ENCODE measurements at regions not wholly inside any gene's neighbourhood (a gene's known extent, or its start where the extent isn't known, plus 50 kb on each side); places are given as distances from the start of the nearest gene placed in this dataset.
"Not testable (repeated sequence)": the region's sequence is repeated elsewhere in the genome, so short reads cannot be mapped to it uniquely, and the experiment has no call there.

GRCh38 chr4:84145176-84145575 lies 353.9 kb downstream of the NKX6-1 start:
- no peak for TF ChIP-seq Cebpa-rat (IDR thresholded peaks at IDR 0.05)
- H3K9me3 ChIP-seq (replicated peaks in 1 of 11) = no peaks in the 10 kb centered on the region
- H3K27me3 ChIP-seq = no peaks in the 10 kb centered on the region
- H4K20me1 ChIP-seq = no peaks in the 10 kb centered on the region
- H3K4me2 ChIP-seq = no peak overlapping the region
- no peaks in the 10 kb centered on the region for H3K36me3 ChIP-seq
- H3K27ac ChIP-seq = no peak overlapping the region
- H3K9ac ChIP-seq = no peak overlapping the region
- H3K4me3 ChIP-seq = no peak overlapping the region
- H3K4me1 ChIP-seq = no peaks in the 10 kb centered on the region

- H3K9ac ChIP-seq, H3K4me3 ChIP-seq: not testable (repeated sequence)
Measured at GRCh38 chr4:84126911-84127310, 372.2 kb downstream of the NKX6-1 start.

DNA sequence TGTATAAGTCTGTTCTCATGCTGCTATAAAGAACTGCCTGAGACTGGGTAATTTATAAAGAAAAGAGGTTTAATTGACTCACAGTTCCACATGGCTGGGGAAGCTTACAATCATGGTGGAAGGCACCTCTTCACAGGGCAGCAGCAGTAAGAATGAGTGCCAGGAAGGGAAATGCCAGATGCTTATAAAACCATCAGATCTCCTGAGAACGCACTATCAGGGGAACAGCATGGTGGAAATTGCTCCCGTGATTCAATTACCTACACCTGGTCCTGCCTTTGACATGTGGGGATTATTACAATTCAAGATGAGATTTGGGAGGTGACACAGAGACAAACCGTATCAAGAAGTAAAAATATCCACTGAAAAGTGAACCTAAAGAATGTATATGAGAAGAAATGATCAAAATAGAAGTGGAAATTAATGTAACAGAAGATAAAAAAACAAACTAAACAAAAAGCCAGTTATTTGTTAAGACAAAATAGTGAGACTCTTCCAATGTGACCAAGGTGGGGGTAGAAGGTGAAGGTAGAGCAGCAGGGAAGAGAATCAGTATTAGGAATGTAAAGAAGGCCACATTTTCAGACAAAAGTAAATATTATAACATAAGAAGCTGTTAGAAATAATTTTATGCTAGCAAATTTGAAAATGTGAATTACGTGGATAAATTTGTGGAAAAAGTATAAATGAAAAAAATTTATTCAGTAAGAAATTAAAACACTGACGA lies 372.9 kb downstream of the NKX6-1 start:
- H3K9me3 ChIP-seq (replicated peaks in 1 of 11) = 0 out of 22 replicates have a peak, but pooled peaks cover 0 to 3% (median 0%) of the 10 kb centered on the region in 11 experiments
- H4K20me1 ChIP-seq = no peaks in the 10 kb centered on the region
- H3K27me3 ChIP-seq = no peaks in the 10 kb centered on the region
- H3K36me3 ChIP-seq = no peaks in the 10 kb centered on the region
- no peak overlapping the region for H3K27ac ChIP-seq
- no peak overlapping the region for H3K9ac ChIP-seq
- H3K4me3 ChIP-seq = no peak overlapping the region
- H3K4me2 ChIP-seq = no peak overlapping the region
- no peak for TF ChIP-seq Cebpa-rat (IDR thresholded peaks at IDR 0.05)
- H3K4me1 ChIP-seq = no peaks in the 10 kb centered on the region

More at GRCh38 chr4:84126911-84127310, 372.2 kb downstream of the NKX6-1 start:
- H3K4me2 ChIP-seq; H4K20me1 ChIP-seq; H3K4me1 ChIP-seq; H3K36me3 ChIP-seq; H3K27me3 ChIP-seq; H3K27ac ChIP-seq; H3K9me3 ChIP-seq (replicated peaks in 1 of 11): not testable (repeated sequence)

DNA sequence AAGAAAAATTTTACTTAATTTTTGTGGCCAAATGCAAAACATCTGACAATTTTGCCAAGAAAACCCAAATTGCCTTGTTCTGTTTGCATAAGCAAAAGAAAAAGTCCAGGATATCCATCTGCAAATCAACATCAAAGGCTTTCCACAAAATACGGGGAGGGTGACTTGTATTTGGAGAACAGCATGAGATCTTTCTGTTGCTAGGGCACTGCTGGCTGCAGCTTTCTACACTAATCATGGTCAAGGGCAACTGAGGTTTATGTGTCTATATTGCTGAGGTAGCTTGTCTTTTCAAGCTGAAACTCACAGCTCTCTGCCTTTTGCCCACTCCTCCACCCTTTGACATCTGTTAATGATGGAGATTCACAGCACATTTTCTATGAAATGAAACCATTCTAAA lies 389.1 kb downstream of the NKX6-1 start:
- H3K4me3 ChIP-seq = no peak overlapping the region
- H4K20me1 ChIP-seq = no peaks in the 10 kb centered on the region
- H3K4me2 ChIP-seq = no peak overlapping the region
- no peak for TF ChIP-seq Cebpa-rat (IDR thresholded peaks at IDR 0.05)
- no peak overlapping the region for H3K9ac ChIP-seq
- no peaks in the 10 kb centered on the region for H3K4me1 ChIP-seq
- H3K9me3 ChIP-seq (replicated peaks in 1 of 11) = peaks cover 0 to 14% (median 5%) of the 10 kb centered on the region in 11 experiments; a peak in 10 of 22 replicates
- no peak overlapping the region for H3K27ac ChIP-seq
- no peaks in the 10 kb centered on the region for H3K27me3 ChIP-seq
- no peaks in the 10 kb centered on the region for H3K36me3 ChIP-seq

- H3K4me3 ChIP-seq; H4K20me1 ChIP-seq; H3K9ac ChIP-seq; H3K36me3 ChIP-seq; H3K9me3 ChIP-seq (replicated peaks in 1 of 11); H3K4me2 ChIP-seq; H3K4me1 ChIP-seq; H3K27me3 ChIP-seq; H3K27ac ChIP-seq: not testable (repeated sequence)
Measured at GRCh38 chr4:84101653-84102625, 397.2 kb downstream of the NKX6-1 start.

- TF ChIP-seq Cebpa-rat (IDR thresholded peaks at IDR 0.05) = no peak
- H3K27me3 ChIP-seq = no peaks in the 10 kb centered on the region
- H3K36me3 ChIP-seq = no peaks in the 10 kb centered on the region
- H3K4me3 ChIP-seq = no peak overlapping the region
- H3K9ac ChIP-seq = no peak overlapping the region
- H3K9me3 ChIP-seq (replicated peaks in 1 of 11) = no peaks in the 10 kb centered on the region
- no peak overlapping the region for H3K4me2 ChIP-seq
- no peaks in the 10 kb centered on the region for H4K20me1 ChIP-seq
- no peak overlapping the region for H3K27ac ChIP-seq
- H3K4me1 ChIP-seq = no peaks in the 10 kb centered on the region
Measured at GRCh38 chr4:84100071-84100470, 399.0 kb downstream of the NKX6-1 start.

DNA sequence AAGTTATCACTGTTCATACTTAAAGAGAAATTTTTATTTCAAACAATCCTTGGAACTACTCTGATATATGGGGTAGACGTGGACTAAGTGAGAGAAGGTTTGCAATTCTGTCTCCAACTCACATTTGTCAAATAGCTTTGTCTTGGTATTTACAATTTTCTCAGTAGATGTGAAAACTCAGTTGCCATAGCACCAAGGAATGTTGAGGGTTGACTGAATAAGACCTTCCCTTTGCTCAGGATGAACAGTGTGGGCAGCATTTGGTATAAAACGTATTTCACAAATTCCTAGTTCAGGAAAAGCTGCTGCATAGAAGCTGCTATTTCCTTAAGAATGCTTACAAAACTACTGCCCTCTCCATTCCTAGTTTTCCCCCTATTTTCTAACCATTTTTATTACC lies 399.5 kb downstream of the NKX6-1 start:
- no peaks in the 10 kb centered on the region for H3K4me1 ChIP-seq
- H3K9ac ChIP-seq = no peak overlapping the region
- no peak overlapping the region for H3K4me2 ChIP-seq
- H3K27ac ChIP-seq = no peak overlapping the region
- no peaks in the 10 kb centered on the region for H3K27me3 ChIP-seq
- no peak overlapping the region for H3K4me3 ChIP-seq
- no peaks in the 10 kb centered on the region for H3K36me3 ChIP-seq
- H3K9me3 ChIP-seq (replicated peaks in 1 of 11) = no peaks in the 10 kb centered on the region
- no peaks in the 10 kb centered on the region for H4K20me1 ChIP-seq
- TF ChIP-seq Cebpa-rat (IDR thresholded peaks at IDR 0.05) = no peak

DNA sequence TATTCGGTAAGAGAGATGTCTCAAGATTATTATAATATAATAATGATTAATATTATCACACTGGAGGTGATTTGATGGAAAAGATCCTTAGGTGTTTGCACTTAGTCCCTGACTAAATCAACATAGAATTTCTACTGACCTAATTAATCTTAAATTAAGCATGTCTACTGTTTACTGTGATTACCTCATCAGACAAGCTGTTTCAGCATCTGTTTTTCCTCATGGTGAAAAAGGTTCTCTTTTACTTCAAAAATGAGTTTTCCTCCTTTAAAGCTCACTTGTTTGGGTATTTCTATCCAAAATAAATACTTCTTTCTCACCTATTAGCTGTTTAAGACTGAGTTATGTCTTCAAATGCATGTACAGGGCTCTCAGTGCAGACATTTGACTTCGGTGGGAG lies 407.8 kb downstream of the NKX6-1 start:
- Histone ChIP-seq H3K4me3 (no peak overlapping the region), H3K4me1 (no peaks in the 10 kb centered on the region), H3K9me3 (replicated peaks in 1 of 11) (no peaks in the 10 kb centered on the region), H4K20me1 (no peaks in the 10 kb centered on the region), H3K4me2 (no peak overlapping the region), H3K27me3 (no peaks in the 10 kb centered on the region), H3K9ac (no peak overlapping the region), H3K27ac (no peak overlapping the region), H3K36me3 (no peaks in the 10 kb centered on the region)
- no peak for TF ChIP-seq Cebpa-rat (IDR thresholded peaks at IDR 0.05)

GRCh38 chr4:84089652-84090437 lies 409.2 kb downstream of the NKX6-1 start:
- TF ChIP-seq Cebpa-rat (IDR thresholded peaks at IDR 0.05) = no peak
- H3K27ac ChIP-seq = no peak overlapping the region
- no peaks in the 10 kb centered on the region for H3K4me1 ChIP-seq
- H3K9ac ChIP-seq = no peak overlapping the region
- no peaks in the 10 kb centered on the region for H3K27me3 ChIP-seq
- H3K36me3 ChIP-seq = no peaks in the 10 kb centered on the region
- H3K9me3 ChIP-seq (replicated peaks in 1 of 11) = no peaks in the 10 kb centered on the region
- H4K20me1 ChIP-seq = no peaks in the 10 kb centered on the region
- no peak overlapping the region for H3K4me3 ChIP-seq
- H3K4me2 ChIP-seq = no peak overlapping the region

Data from BLaER1 treated with 17β-estradiol and CSF1 and Interleukin-3, amounts not matched to agents 10 nM and 100 nM (cell line).